HFF-Myc (cell line): ENCODE measurements at regions not wholly inside any gene's neighbourhood (a gene's known extent, or its start where the extent isn't known, plus 50 kb on each side); places are given as distances from the start of the nearest gene placed in this dataset.

Source experiments
- DNase-seq: peaks from one replicate; pipeline ENCODE4 v3.0.0-alpha.2; 2011; ENCODE audit warnings: low read depth; ENCODE audit errors: extremely low read depth
- H3K4me3 ChIP-seq: replicated peaks from 2 replicates; pipeline ENCODE4 v1.5.1; 2011; ENCODE audit warnings: low read depth, mild to moderate bottlenecking, control low read depth, low read length
- CTCF ChIP-seq: IDR thresholded peaks from 2 replicates; pipeline ENCODE4 v1.5.1; 2012; ENCODE audit warnings: mild to moderate bottlenecking, low read depth, low read length, control low read depth; ENCODE audit errors: missing control alignments

GRCh38 chr6:77403424-77403823 is 59.9 kb downstream of the HTR1B start:
- peak; percentile 4 for DNase-seq
- no peak for TF ChIP-seq CTCF
- no peak overlapping the region for H3K4me3 ChIP-seq

- TF ChIP-seq CTCF, result no peak
- no peak overlapping the region for H3K4me3 ChIP-seq
- DNase-seq, result no peak
These were observed 62.1 kb downstream of the HTR1B start for GRCh38 chr6:77401231-77401630.

- H3K4me3 ChIP-seq, result no peak overlapping the region
- DNase-seq, result no peak
- TF ChIP-seq CTCF, result no peak
These were observed 65.7 kb downstream of the HTR1B start for GRCh38 chr6:77397561-77397960.

GRCh38 chr6:77389402-77389801 is 73.9 kb downstream of the HTR1B start:
- no peak for TF ChIP-seq CTCF
- DNase-seq, result no peak
- no peak overlapping the region for H3K4me3 ChIP-seq

GRCh38 chr6:77383026-77383425 is 80.3 kb downstream of the HTR1B start:
- no peak overlapping the region for H3K4me3 ChIP-seq
- no peak for TF ChIP-seq CTCF
- no peak for DNase-seq

GRCh38 chr6:77373955-77374354 is 89.3 kb downstream of the HTR1B start:
- no peak for TF ChIP-seq CTCF
- H3K4me3 ChIP-seq, result no peak overlapping the region
- no peak for DNase-seq

- no peak for TF ChIP-seq CTCF
- DNase-seq, result no peak
- H3K4me3 ChIP-seq, result no peak overlapping the region
These were observed 91.5 kb downstream of the HTR1B start for GRCh38 chr6:77371748-77372147.
